Skeletal muscle tissue (tissue), 3 donors: ENCODE measurements at regions not wholly inside any gene's neighbourhood (a gene's known extent, or its start where the extent isn't known, plus 50 kb on each side); places are given as distances from the start of the nearest gene placed in this dataset.
"Not testable (repeated sequence)": the region's sequence is repeated elsewhere in the genome, so short reads cannot be mapped to it uniquely, and the experiment has no call there.

Source experiments
- H3K27ac ChIP-seq: one replicate; pipeline ENCODE4 v1.7.0; 2013; ENCODE audit warnings: mild to moderate bottlenecking, low read depth, low read length, inconsistent platforms
- H3K27me3 ChIP-seq, 3 donors: one replicate each; pipeline ENCODE4 v1.7.0; 2013; ENCODE audit warnings: low read length in 3 of 3; ENCODE audit not compliant: control insufficient read depth in 3 of 3, insufficient read depth in 3 of 3
- H3K36me3 ChIP-seq, 3 donors: one replicate each; pipeline ENCODE4 v1.7.0; 2013; ENCODE audit warnings: low read length in 3 of 3; ENCODE audit not compliant: control insufficient read depth in 3 of 3, insufficient read depth in 3 of 3
- H3K4me1 ChIP-seq, 3 donors: one replicate each; pipeline ENCODE4 v1.7.0; 2013; ENCODE audit warnings: low read length in 3 of 3, mild to moderate bottlenecking in 3 of 3; ENCODE audit not compliant: control insufficient read depth in 3 of 3, insufficient read depth in 3 of 3
- H3K4me3 ChIP-seq, 3 donors: one replicate each; pipeline ENCODE4 v1.7.0; 2013; ENCODE audit warnings: low read length in 3 of 3
- H3K9ac ChIP-seq, 3 donors: one replicate each; pipeline ENCODE4 v1.7.0; 2013; ENCODE audit warnings: low read length in 3 of 3, mild to moderate bottlenecking in 3 of 3, moderate library complexity in 2 of 3, low read depth in 1 of 3
- H3K9me3 ChIP-seq, 3 donors: one replicate each; pipeline ENCODE4 v1.7.0; 2013; ENCODE audit warnings: low read length in 3 of 3; ENCODE audit not compliant: control insufficient read depth in 3 of 3
- donor health status: Osteomylitis.

DNA sequence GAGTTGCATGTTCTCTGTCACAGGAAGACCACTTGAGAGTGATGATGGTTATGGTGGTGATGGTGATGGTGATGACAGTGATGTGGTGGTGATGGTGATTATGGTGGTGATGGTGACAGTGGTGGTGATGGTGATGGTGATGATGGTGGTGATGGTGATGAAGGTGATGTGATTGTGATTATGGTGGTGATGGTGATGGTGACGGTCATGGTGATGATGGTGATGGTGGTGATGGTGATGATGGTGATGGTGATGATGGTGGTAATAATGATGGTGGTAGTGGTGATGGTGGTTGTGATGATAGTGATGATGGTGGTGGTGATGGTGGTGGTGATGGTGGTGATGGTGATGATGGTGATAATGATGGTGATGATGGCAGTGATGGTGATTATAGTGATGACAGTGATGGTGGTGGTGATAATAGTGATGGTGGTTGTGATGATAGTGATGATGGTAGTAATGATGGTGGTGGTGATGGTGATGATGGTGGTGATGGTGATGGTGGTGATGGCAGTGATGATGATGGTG is 93.7 kb downstream of the ASB1 start:
- peaks cover 0 to 2% (median 0%) of the 10 kb centered on the region in 3 donors for H3K36me3 ChIP-seq
- peaks cover 2 to 10% (median 7%) of the 10 kb centered on the region in 3 donors for H3K9me3 ChIP-seq
- H3K27me3 ChIP-seq = peaks cover 0 to 27% (median 23%) of the 10 kb centered on the region in 3 donors
- H3K9ac ChIP-seq = no peak overlapping the region
- H3K4me3 ChIP-seq = no peak overlapping the region
- no peak overlapping the region for H3K27ac ChIP-seq
- no peaks in the 10 kb centered on the region for H3K4me1 ChIP-seq

DNA sequence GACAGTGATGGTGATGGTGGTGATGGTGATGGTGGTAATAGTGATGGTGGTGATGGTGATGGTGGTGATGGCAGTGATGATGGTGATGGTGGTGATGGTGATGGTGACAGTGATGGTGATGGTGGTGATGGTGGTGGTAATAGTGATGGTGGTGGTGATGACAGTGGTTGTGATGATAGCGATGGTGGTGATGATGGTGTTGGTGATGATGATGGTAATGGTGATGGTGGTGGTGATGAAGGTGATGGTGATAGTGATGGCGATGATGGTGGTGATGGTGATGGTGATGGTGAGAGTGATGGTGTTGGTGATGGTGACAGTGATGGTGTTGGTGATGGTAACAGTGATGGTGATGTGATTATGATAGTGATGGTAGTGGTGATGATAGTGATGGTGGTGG is 94.3 kb downstream of the ASB1 start:
- H3K27me3 ChIP-seq = peaks cover 0 to 27% (median 23%) of the 10 kb centered on the region in 3 donors
- peaks cover 0 to 2% (median 0%) of the 10 kb centered on the region in 3 donors for H3K36me3 ChIP-seq
- H3K4me3 ChIP-seq = no peak overlapping the region
- H3K27ac ChIP-seq = no peak overlapping the region
- H3K4me1 ChIP-seq = no peaks in the 10 kb centered on the region
- H3K9ac ChIP-seq = no peak overlapping the region
- H3K9me3 ChIP-seq = peaks cover 2 to 10% (median 7%) of the 10 kb centered on the region in 3 donors

DNA sequence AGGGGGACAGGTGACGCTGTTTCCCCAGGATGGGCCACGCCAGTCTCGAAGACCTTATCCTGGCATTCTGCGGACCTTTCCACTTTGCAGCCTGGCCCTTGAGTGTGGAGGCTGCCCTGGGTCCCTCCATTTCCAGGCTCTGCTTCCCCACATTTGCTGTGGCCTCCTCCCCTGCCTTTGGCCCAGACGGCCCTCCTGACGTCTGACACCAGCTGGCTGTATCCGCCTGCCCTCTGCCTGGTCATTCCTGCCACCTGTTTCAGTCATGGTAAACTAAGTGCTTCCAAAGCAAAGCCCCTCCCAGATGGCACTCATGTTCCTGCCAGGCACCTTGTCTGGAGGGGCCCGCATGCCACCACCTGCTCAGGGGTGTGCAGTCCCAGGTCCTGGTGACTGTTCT is 95.1 kb downstream of the ASB1 start:
- Histone ChIP-seq H3K4me1 (no peaks in the 10 kb centered on the region), H3K36me3 (peaks cover 0 to 2% (median 0%) of the 10 kb centered on the region in 3 donors), H3K27ac (no peak overlapping the region), H3K4me3 (no peak overlapping the region), H3K9ac (no peak overlapping the region), H3K9me3 (peaks cover 2 to 5% (median 4%) of the 10 kb centered on the region in 3 donors), H3K27me3 (peaks cover 0 to 27% (median 23%) of the 10 kb centered on the region in 3 donors)

DNA sequence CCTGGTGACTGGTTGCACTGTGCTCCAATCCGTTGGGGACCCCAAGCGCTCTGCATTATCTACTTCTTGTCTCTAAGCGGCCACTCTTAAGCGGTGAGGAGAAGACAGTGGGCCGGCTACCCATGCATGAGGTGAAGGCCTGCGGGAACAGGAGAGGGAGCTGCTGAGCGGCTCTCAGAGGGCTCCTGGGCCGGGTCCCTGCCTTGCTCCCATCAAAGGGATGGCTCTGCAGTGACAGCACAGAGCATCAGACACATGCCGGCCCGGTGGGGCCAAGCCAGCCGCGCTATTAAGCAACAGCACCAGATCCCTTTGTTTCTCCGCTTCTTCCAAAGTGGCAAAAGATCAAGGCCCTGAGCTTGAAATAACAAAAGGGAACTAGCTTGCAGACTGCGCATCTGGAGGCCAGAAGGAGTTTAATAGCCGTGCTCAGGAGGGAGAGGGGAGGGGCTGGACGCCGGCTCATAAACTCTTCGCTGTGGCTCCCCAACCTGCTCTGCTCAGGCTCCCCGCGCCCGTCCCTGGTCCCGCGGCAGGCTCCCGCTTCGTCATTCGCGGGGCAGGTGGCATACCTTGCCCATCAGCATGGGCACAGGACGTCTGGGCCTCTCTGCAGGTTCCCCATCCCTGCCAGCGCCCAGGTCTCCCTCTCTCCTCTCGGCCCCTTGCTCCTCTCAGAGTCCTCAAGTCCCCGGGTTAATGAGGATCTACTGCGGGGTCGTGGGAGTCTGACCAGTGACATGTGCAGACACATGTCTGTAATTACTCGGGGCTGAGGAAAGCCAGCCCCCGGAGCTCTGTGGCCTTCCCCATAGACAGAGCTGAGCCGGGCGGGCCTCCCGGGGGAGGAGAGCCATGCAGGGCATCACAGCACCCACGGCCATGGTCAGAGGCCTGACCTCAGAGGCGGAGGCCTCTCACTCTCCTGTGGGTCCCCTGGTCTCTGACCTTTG is 96.7 kb downstream of the ASB1 start:
- Histone ChIP-seq H3K36me3 (peaks cover 0 to 2% (median 0%) of the 10 kb centered on the region in 3 donors), H3K27ac (no peak overlapping the region), H3K27me3 (peaks cover 0 to 27% (median 23%) of the 10 kb centered on the region in 3 donors), H3K9ac (no peak overlapping the region), H3K9me3 (peaks cover 0 to 2% (median 0%) of the 10 kb centered on the region in 3 donors), H3K4me1 (no peaks in the 10 kb centered on the region), H3K4me3 (no peak overlapping the region)

DNA sequence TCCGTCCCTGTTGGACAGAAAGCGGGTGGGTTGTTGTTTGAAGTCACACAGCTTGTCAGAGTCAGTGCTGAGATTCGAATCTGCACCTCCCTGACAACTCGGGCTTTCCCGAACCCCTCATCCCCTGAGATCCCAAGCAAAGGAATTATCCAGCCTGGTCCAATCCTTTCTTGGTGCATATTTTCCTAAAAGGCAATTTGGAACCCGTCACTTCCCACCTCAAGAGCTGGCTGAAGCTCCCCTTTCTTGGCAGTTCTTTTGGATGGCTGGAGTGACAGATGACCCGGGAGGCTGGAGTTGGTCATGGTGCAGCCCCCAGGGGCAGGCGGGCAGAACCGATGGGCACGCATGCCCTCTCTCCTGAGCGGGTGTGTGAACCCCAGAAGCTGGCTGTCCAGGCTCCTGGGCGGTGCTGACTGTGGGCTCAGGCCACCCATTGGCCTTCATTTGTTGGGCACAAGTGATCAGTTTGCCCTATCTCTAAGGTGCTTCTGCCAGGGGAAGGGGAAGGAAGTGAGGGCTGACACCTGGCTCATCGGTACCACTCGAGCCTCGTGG is 97.8 kb downstream of the ASB1 start:
- Histone ChIP-seq H3K9ac (no peak overlapping the region), H3K27ac (no peak overlapping the region), H3K36me3 (no peaks in the 10 kb centered on the region), H3K4me3 (no peak overlapping the region), H3K4me1 (no peaks in the 10 kb centered on the region), H3K9me3 (peaks cover 0 to 2% (median 0%) of the 10 kb centered on the region in 3 donors), H3K27me3 (peaks cover 0 to 27% (median 27%) of the 10 kb centered on the region in 3 donors)

DNA sequence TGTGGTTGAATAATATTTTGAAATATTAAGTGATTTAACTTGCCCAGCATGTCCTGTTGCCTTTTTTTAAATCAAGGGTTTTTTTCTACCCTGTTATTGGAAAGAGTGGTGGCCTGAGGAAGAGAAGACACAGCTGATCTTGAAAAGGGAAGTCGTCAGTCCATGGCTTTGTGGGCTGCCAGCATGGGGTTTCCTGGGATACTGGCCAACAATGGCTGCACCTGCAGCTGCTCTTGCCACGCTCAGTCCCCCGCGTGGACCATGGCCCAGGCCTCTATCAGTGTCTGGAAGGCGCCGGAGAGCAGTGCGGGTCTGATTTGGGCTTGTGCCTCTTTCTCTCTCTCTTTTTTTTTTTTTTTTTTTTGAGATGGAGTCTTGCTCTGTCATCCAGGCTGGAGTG is 99.3 kb downstream of the ASB1 start:
- H3K9ac ChIP-seq = no peak overlapping the region
- no peak overlapping the region for H3K27ac ChIP-seq
- H3K4me1 ChIP-seq = no peaks in the 10 kb centered on the region
- H3K4me3 ChIP-seq = no peak overlapping the region
- peaks cover 0 to under 1% (median 0%) of the 10 kb centered on the region in 3 donors for H3K9me3 ChIP-seq
- peaks cover 0 to 27% (median 27%) of the 10 kb centered on the region in 3 donors for H3K27me3 ChIP-seq
- H3K36me3 ChIP-seq = no peaks in the 10 kb centered on the region

DNA sequence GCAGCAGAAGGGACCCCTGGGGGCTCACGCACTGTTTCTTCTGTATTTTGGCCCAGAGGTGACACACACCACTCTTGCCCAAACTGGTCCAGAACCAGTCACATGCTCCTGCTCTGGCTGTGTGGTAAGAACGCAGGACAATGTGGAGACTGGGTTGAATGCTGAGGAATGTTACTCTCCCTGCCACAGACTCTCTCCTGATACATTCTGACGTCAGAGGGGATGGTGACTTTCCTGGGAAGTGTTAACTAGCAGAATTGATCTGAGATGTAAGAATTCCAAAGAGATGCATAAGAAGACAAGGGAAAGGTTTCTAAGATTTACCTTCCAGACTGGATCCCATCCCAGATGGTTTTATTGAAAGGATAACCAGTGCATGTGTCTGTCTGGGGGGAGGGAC is 100.8 kb downstream of the ASB1 start:
- Histone ChIP-seq H3K27ac (no peak overlapping the region), H3K27me3 (peaks cover 0 to 20% (median 18%) of the 10 kb centered on the region in 3 donors), H3K9ac (no peak overlapping the region), H3K4me3 (no peak overlapping the region), H3K36me3 (no peaks in the 10 kb centered on the region), H3K9me3 (peaks cover 3 to 4% (median 3%) of the 10 kb centered on the region in 3 donors), H3K4me1 (no peaks in the 10 kb centered on the region)

DNA sequence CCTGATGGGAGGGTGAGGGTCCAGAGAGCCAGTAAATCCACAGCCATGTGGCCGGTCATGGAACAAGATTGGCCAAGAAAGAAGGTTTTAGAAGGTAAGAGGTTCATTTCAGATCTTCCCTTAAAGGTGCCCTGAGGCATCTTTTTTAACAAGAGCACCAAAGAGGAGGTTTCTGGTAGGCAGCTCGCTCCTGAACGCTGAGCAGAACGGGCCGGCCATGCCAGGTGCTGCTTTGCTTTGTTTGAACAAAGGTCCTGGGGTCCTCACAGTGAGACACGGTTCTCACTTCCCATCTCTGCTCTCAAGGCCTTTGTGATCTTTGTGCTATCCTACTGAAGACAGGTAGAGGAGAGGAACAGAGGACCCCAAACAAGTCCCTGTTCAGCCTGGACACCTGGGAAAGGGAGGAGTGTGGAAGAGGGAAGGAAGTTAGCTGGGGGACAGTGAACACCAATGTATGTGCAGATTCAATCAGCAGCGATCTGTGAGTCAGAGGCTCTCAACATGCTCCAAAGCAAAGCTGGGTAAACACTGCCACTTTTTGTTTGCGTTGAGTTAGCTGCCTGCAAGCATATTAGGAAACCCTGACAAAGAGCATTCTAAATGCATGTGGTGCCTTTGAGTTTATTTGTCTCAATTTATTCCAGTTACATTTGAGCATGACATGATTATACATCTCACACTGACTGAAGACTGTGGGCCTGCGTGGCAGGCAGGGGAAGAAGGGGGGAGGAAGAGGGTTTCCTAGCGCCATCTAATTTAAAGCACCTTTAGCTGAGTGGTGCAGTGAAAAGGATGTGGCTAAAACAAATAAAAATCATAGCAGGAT is 102.4 kb downstream of the ASB1 start:
- H3K4me1 ChIP-seq = no peaks in the 10 kb centered on the region
- H3K9ac ChIP-seq = no peak overlapping the region
- H3K9me3 ChIP-seq = peaks cover 3 to 7% (median 6%) of the 10 kb centered on the region in 3 donors
- H3K27me3 ChIP-seq = peaks cover 0 to 10% (median 9%) of the 10 kb centered on the region in 3 donors
- H3K36me3 ChIP-seq = peaks cover 0 to 1% (median 0%) of the 10 kb centered on the region in 3 donors
- no peak overlapping the region for H3K27ac ChIP-seq
- H3K4me3 ChIP-seq = no peak overlapping the region

DNA sequence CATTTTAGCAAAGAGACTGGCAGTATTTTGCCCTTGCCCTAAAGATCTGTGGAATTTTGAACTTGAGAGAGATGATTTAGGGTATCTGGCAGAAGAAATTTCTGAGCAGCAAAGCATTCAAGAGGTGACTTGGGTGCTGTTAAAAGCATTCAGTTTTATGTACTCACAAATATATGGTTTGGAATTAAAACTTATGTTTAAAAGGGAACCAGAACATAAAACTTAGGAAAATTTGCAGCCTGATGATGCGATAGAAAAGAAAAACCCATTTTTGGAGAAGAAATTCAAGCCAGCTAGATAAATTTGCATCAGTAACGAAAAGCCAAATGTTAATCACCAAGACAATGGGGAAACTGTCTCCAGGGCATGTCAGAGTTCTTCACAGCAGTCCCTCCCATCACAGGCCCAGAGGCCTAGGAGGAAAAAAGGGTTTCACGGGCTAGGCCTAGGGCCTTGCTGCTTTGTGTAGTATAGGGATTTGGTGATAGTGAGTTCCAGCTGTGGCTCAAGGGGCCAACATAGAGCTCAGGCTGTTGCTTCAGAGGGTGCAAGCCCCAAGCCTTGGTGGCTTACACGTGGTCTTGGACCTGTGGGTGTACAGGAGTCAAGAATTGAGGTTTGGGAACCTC is 104.4 kb downstream of the ASB1 start:
- H3K4me1 ChIP-seq, H3K9me3 ChIP-seq, H3K36me3 ChIP-seq, H3K9ac ChIP-seq, H3K27ac ChIP-seq, H3K4me3 ChIP-seq, H3K27me3 ChIP-seq: not testable (repeated sequence)
